ENCODE measurements at regions not wholly inside any gene's neighbourhood (a gene's known extent, or its start where the extent isn't known, plus 50 kb on each side); places are given as distances from the start of the nearest gene placed in this dataset.

- Histone ChIP-seq H3K27ac (ENCODE audit: low read depth, low read length) (no peak overlapping the region), H3K9ac (ENCODE audit: low read depth in 1 of 3, low read length in 3 of 3) (no peak overlapping the region), H3K27me3 (ENCODE audit: control insufficient read depth in 3 of 3, insufficient read depth in 3 of 3, low read length in 3 of 3) (no peaks in the 10 kb centered on the region), H3K9me3 (ENCODE audit: control insufficient read depth in 3 of 3, low read length in 3 of 3) (no peaks in the 10 kb centered on the region), H3K36me3 (ENCODE audit: control insufficient read depth in 3 of 3, insufficient read depth in 3 of 3, low read length in 3 of 3) (no peaks in the 10 kb centered on the region), H3K4me3 (ENCODE audit: low read length in 3 of 3) (no peak overlapping the region), H3K4me1 (ENCODE audit: control insufficient read depth in 3 of 3, insufficient read depth in 3 of 3, low read length in 3 of 3) (no peaks in the 10 kb centered on the region)
Measured at GRCh38 chr13:37339386-37339735, 233.9 kb upstream of the CSNK1A1L start.

GRCh38 chr13:37338726-37339385 lies 233.4 kb upstream of the CSNK1A1L start:
- Histone ChIP-seq H3K27ac (ENCODE audit: low read depth, low read length) (no peak overlapping the region), H3K4me1 (ENCODE audit: control insufficient read depth in 3 of 3, insufficient read depth in 3 of 3, low read length in 3 of 3) (no peaks in the 10 kb centered on the region), H3K27me3 (ENCODE audit: control insufficient read depth in 3 of 3, insufficient read depth in 3 of 3, low read length in 3 of 3) (no peaks in the 10 kb centered on the region), H3K9ac (ENCODE audit: low read depth in 1 of 3, low read length in 3 of 3) (no peak overlapping the region), H3K4me3 (ENCODE audit: low read length in 3 of 3) (no peak overlapping the region), H3K36me3 (ENCODE audit: control insufficient read depth in 3 of 3, insufficient read depth in 3 of 3, low read length in 3 of 3) (no peaks in the 10 kb centered on the region), H3K9me3 (ENCODE audit: control insufficient read depth in 3 of 3, low read length in 3 of 3) (no peaks in the 10 kb centered on the region)

GRCh38 chr13:37326334-37326733 lies 220.9 kb upstream of the CSNK1A1L start:
- H3K36me3 ChIP-seq (ENCODE audit: control insufficient read depth in 3 of 3, insufficient read depth in 3 of 3, low read length in 3 of 3): no peaks in the 10 kb centered on the region
- no peaks in the 10 kb centered on the region for H3K4me1 ChIP-seq (ENCODE audit: control insufficient read depth in 3 of 3, insufficient read depth in 3 of 3, low read length in 3 of 3)
- H3K9me3 ChIP-seq (ENCODE audit: control insufficient read depth in 3 of 3, low read length in 3 of 3): peaks cover 0 to 3% (median 0%) of the 10 kb centered on the region in 3 donors
- H3K27me3 ChIP-seq (ENCODE audit: control insufficient read depth in 3 of 3, insufficient read depth in 3 of 3, low read length in 3 of 3): no peaks in the 10 kb centered on the region
- H3K4me3 ChIP-seq (ENCODE audit: low read length in 3 of 3): no peak overlapping the region
- H3K9ac ChIP-seq (ENCODE audit: low read depth in 1 of 3, low read length in 3 of 3): no peak overlapping the region
- no peak overlapping the region for H3K27ac ChIP-seq (ENCODE audit: low read depth, low read length)

GRCh38 chr13:37319031-37319443 lies 213.6 kb upstream of the CSNK1A1L start:
- Histone ChIP-seq H3K36me3 (ENCODE audit: control insufficient read depth in 3 of 3, insufficient read depth in 3 of 3, low read length in 3 of 3) (no peaks in the 10 kb centered on the region), H3K27ac (ENCODE audit: low read depth, low read length) (no peak overlapping the region), H3K27me3 (ENCODE audit: control insufficient read depth in 3 of 3, insufficient read depth in 3 of 3, low read length in 3 of 3) (no peaks in the 10 kb centered on the region), H3K9me3 (ENCODE audit: control insufficient read depth in 3 of 3, low read length in 3 of 3) (no peaks in the 10 kb centered on the region), H3K4me1 (ENCODE audit: control insufficient read depth in 3 of 3, insufficient read depth in 3 of 3, low read length in 3 of 3) (no peaks in the 10 kb centered on the region), H3K4me3 (ENCODE audit: low read length in 3 of 3) (no peak overlapping the region), H3K9ac (ENCODE audit: low read depth in 1 of 3, low read length in 3 of 3) (no peak overlapping the region)

- Histone ChIP-seq H3K9me3 (ENCODE audit: control insufficient read depth in 3 of 3, low read length in 3 of 3) (no peaks in the 10 kb centered on the region), H3K9ac (ENCODE audit: low read depth in 1 of 3, low read length in 3 of 3) (no peak overlapping the region), H3K27ac (ENCODE audit: low read depth, low read length) (no peak overlapping the region), H3K36me3 (ENCODE audit: control insufficient read depth in 3 of 3, insufficient read depth in 3 of 3, low read length in 3 of 3) (no peaks in the 10 kb centered on the region), H3K4me3 (ENCODE audit: low read length in 3 of 3) (no peak overlapping the region), H3K4me1 (ENCODE audit: control insufficient read depth in 3 of 3, insufficient read depth in 3 of 3, low read length in 3 of 3) (no peaks in the 10 kb centered on the region), H3K27me3 (ENCODE audit: control insufficient read depth in 3 of 3, insufficient read depth in 3 of 3, low read length in 3 of 3) (no peaks in the 10 kb centered on the region)
Measured at GRCh38 chr13:37316935-37317334, 211.5 kb upstream of the CSNK1A1L start.

GRCh38 chr13:37313372-37313771 lies 207.9 kb upstream of the CSNK1A1L start:
- Histone ChIP-seq H3K36me3 (ENCODE audit: control insufficient read depth in 3 of 3, insufficient read depth in 3 of 3, low read length in 3 of 3) (no peaks in the 10 kb centered on the region), H3K4me1 (ENCODE audit: control insufficient read depth in 3 of 3, insufficient read depth in 3 of 3, low read length in 3 of 3) (no peaks in the 10 kb centered on the region), H3K27me3 (ENCODE audit: control insufficient read depth in 3 of 3, insufficient read depth in 3 of 3, low read length in 3 of 3) (no peaks in the 10 kb centered on the region), H3K27ac (ENCODE audit: low read depth, low read length) (no peak overlapping the region), H3K4me3 (ENCODE audit: low read length in 3 of 3) (no peak overlapping the region), H3K9me3 (ENCODE audit: control insufficient read depth in 3 of 3, low read length in 3 of 3) (no peaks in the 10 kb centered on the region), H3K9ac (ENCODE audit: low read depth in 1 of 3, low read length in 3 of 3) (no peak overlapping the region)

- no peak overlapping the region for H3K27ac ChIP-seq (ENCODE audit: low read depth, low read length)
- no peaks in the 10 kb centered on the region for H3K27me3 ChIP-seq (ENCODE audit: control insufficient read depth in 3 of 3, insufficient read depth in 3 of 3, low read length in 3 of 3)
- no peak overlapping the region for H3K4me3 ChIP-seq (ENCODE audit: low read length in 3 of 3)
- no peaks in the 10 kb centered on the region for H3K9me3 ChIP-seq (ENCODE audit: control insufficient read depth in 3 of 3, low read length in 3 of 3)
- no peak overlapping the region for H3K9ac ChIP-seq (ENCODE audit: low read depth in 1 of 3, low read length in 3 of 3)
- H3K4me1 ChIP-seq (ENCODE audit: control insufficient read depth in 3 of 3, insufficient read depth in 3 of 3, low read length in 3 of 3): no peaks in the 10 kb centered on the region
- H3K36me3 ChIP-seq (ENCODE audit: control insufficient read depth in 3 of 3, insufficient read depth in 3 of 3, low read length in 3 of 3): no peaks in the 10 kb centered on the region
Measured at GRCh38 chr13:37306778-37307544, 201.5 kb upstream of the CSNK1A1L start.

- Histone ChIP-seq H3K9ac (ENCODE audit: low read depth in 1 of 3, low read length in 3 of 3) (no peak overlapping the region), H3K27ac (ENCODE audit: low read depth, low read length) (no peak overlapping the region), H3K4me3 (ENCODE audit: low read length in 3 of 3) (no peak overlapping the region), H3K9me3 (ENCODE audit: control insufficient read depth in 3 of 3, low read length in 3 of 3) (no peaks in the 10 kb centered on the region), H3K36me3 (ENCODE audit: control insufficient read depth in 3 of 3, insufficient read depth in 3 of 3, low read length in 3 of 3) (no peaks in the 10 kb centered on the region), H3K4me1 (ENCODE audit: control insufficient read depth in 3 of 3, insufficient read depth in 3 of 3, low read length in 3 of 3) (no peaks in the 10 kb centered on the region), H3K27me3 (ENCODE audit: control insufficient read depth in 3 of 3, insufficient read depth in 3 of 3, low read length in 3 of 3) (no peaks in the 10 kb centered on the region)
Measured at GRCh38 chr13:37303606-37304005, 198.1 kb upstream of the CSNK1A1L start.

GRCh38 chr13:37302686-37303085 lies 197.2 kb upstream of the CSNK1A1L start:
- Histone ChIP-seq H3K4me3 (ENCODE audit: low read length in 3 of 3) (no peak overlapping the region), H3K36me3 (ENCODE audit: control insufficient read depth in 3 of 3, insufficient read depth in 3 of 3, low read length in 3 of 3) (no peaks in the 10 kb centered on the region), H3K27ac (ENCODE audit: low read depth, low read length) (no peak overlapping the region), H3K27me3 (ENCODE audit: control insufficient read depth in 3 of 3, insufficient read depth in 3 of 3, low read length in 3 of 3) (no peaks in the 10 kb centered on the region), H3K4me1 (ENCODE audit: control insufficient read depth in 3 of 3, insufficient read depth in 3 of 3, low read length in 3 of 3) (no peaks in the 10 kb centered on the region), H3K9me3 (ENCODE audit: control insufficient read depth in 3 of 3, low read length in 3 of 3) (no peaks in the 10 kb centered on the region), H3K9ac (ENCODE audit: low read depth in 1 of 3, low read length in 3 of 3) (no peak overlapping the region)

GRCh38 chr13:37295573-37295972 lies 190.1 kb upstream of the CSNK1A1L start:
- Histone ChIP-seq H3K4me1 (ENCODE audit: control insufficient read depth in 3 of 3, insufficient read depth in 3 of 3, low read length in 3 of 3) (no peaks in the 10 kb centered on the region), H3K36me3 (ENCODE audit: control insufficient read depth in 3 of 3, insufficient read depth in 3 of 3, low read length in 3 of 3) (no peaks in the 10 kb centered on the region), H3K9ac (ENCODE audit: low read depth in 1 of 3, low read length in 3 of 3) (no peak overlapping the region), H3K27me3 (ENCODE audit: control insufficient read depth in 3 of 3, insufficient read depth in 3 of 3, low read length in 3 of 3) (no peaks in the 10 kb centered on the region), H3K9me3 (ENCODE audit: control insufficient read depth in 3 of 3, low read length in 3 of 3) (no peaks in the 10 kb centered on the region), H3K27ac (ENCODE audit: low read depth, low read length) (no peak overlapping the region), H3K4me3 (ENCODE audit: low read length in 3 of 3) (no peak overlapping the region)
